NCI-H524 treated with DMSO at 0.1 percent for 48 hours (cell line): ENCODE measurements at regions not wholly inside any gene's neighbourhood (a gene's known extent, or its start where the extent isn't known, plus 50 kb on each side); places are given as distances from the start of the nearest gene placed in this dataset.

Source experiments
- DNase-seq: peaks from one replicate; lab custom pipeline; 2025; lab: John Stamatoyannopoulos, UW

DNA sequence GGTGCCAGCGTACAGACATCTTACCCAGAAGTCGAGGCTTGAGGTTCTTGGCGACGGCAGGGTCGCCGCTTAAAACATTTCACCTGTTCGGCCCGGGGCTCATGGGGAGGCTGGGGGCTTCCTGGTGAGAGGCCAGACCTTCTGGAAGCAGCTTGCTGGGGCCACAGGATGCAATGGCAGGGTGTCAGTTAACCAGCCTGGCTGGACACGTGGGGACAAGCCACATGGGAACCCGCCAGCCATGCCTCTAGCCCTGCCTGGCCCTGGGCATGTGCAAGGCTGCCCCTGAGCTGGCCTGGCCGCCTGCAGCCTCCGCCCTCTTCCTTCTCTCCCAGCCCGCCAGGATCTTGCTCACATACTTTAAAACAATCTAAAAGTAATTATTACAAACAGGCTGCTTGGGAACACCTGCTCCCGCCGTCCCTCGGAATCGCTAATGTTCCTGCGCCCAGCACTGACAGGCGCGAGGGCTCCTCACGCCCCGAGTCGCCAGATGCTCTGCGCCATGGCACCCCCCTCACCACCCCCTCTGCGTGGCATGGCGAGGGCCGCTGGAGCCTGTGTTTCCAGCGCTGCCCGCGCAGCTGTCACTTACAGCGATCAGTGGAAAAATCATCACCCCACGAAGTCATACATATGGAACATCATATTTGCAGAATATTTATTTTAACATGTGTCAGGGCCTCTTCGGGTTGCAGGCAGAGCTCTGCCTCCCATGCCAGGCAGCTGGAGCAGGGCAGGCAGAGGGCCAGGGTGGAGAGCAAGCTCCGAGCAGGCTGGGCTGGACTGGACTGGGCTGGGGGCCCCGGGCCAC, 188.7 kb upstream of the GSE1 start:
- peak; percentile 86 for DNase-seq

DNA sequence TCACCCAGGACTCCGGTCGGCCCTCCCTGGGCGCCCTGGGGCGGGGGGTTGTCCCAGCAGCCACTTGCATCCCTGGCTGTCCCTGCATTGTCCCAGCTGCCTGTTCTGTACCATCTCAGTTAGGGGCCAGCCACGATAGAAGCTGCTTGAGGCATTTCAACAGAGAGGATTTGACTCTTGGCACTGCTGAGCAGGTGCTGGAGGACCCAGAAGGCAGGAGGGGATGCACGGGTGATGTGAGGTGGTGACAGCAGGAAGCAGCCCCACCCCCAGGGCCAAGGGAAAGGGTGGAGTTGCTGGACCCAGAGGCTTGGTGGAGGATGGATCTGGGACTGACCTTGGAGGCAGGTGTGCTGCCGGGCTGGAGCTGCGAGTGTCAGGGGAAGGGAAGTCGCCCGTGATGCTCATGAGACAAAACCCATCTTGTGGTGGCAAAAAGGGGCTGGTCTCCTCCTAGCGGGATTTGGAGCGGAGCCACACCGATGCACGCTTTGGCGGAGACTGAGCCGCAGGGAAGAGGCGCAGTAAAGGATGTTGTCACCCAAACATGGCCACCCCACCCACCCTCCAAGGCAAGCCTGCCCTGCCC, 188.0 kb upstream of the GSE1 start:
- DNase-seq: no peak

DNA sequence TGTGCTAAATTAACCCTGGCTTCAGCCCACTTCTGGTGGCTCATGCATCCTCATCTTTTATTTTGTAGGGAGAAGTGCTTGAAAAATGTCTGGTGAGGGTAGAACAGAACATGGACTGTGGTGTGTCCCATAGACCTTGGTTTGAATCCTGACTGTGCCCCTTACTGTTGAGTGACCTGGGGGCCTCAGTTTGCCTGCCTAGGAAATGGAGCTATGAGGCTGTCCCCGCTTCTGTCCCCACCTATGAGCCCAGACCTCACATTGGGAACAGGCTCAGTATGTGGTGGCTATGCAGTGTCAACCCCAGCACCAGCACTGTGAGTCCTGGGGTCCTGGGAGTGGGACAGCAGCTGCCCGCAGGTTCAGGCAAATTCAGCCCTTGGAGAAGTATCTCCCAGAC, 186.3 kb upstream of the GSE1 start:
- DNase-seq: no peak

DNA sequence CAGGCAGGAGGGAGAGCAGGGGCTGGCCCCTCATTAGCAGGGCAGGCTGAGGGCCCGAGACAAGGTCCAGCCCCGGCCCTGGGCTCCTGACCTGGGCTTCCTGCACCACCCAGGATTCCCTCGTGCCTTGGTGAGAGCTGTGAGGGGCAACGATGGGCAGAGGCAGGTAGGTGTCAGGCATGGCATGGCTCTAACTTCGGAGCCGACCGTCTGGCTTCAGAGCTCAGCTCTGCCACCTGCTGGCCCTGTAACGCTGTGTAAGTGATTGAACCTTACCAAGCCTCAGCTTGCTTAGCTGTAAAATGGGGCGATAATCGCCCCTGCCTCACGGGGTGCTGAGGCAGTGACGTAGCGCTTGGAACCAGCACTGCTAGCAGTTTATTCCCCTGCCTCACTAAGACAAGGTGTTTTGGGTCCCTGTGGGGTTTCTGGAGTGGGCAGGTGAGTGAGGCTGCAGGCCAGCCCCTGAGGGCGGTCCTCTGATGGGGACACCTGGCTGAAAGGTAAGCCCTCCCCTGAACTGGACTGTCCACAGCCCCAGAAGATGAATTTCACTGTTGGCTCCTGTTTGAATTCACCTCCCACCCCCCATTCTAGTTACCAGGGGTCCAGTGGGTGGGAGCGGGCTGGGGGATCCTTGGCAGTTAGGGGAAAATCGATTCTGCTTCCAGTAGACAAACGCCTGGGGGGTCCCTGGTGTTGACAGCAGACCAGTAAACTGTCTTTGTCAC, 184.8 kb upstream of the GSE1 start:
- no peak for DNase-seq

DNA sequence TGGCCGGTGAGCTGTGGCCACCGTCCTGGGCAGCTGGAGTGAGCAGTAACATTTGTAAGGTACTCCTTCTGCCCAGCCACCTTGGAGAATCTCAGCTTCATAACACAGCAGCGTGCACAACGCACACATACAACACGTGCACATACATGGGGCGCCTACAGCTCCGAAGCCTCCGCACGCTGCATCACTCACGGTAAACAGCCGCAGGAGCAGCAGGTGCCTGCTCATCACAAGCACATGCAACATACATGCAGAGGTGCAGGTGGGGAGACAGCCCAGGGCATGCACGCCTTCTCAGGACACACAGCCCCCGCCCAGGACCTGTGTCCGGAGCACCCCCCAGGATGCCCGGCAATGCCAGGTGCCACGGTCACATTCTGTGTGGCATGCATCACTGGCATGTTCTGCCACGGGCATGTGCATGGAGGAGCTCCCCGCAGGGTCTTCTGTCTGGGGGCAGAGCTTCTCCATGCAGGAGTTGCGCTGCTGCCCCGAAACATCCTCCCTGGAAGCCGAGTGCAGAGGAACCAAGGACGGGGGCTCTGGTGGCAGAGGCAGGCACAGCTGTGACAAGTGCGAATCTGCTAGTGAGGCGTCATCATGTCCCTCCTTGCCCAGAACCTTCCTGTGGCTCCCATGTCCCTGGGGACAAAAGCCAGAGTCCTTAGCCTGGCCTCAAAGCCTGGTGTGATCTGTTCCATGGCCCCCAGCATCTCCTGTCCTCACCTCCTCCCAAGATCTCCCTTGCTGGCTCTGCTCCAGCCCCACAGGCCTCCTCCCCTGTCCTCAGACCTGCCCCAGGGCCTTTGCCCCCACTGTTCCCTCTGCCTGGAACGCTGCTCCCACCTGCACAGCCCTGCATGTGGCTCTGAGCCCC, 184.0 kb upstream of the GSE1 start:
- no peak for DNase-seq

DNA sequence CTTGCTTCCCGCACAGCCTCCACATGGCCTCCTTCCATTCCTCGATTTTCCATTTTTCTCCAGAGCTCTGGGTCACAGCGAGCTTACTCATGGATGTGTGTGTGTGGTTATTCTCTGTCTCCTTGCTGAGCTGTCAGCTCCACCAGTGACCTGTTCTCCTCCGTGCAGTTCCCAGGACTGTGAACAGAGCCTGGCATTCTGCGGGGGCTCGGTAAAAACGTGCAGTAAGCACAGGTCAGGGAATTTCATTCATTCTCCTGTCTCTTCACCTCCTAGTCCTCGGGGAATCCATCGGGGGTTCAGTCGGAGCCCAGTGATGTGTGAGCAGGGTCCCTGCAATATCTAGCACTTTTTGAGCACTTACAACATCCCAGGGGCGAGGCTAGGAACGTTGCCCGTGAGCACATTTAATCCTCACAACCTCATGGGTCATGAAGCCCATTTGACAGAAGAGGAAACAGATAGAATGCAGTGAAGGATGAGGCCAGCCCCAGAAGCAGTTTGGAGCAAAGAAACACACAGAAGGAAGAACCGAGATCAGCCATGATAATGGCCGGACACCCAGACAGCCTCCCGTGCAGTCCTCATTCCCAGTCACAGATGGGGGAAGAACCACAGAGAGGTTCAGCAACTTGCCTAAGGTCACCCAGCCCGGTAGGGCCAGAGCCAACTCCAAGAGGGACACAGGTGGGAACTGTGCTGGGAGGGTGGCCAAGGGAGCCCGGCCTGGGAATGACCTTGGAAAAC, 183.2 kb upstream of the GSE1 start:
- no peak for DNase-seq

DNA sequence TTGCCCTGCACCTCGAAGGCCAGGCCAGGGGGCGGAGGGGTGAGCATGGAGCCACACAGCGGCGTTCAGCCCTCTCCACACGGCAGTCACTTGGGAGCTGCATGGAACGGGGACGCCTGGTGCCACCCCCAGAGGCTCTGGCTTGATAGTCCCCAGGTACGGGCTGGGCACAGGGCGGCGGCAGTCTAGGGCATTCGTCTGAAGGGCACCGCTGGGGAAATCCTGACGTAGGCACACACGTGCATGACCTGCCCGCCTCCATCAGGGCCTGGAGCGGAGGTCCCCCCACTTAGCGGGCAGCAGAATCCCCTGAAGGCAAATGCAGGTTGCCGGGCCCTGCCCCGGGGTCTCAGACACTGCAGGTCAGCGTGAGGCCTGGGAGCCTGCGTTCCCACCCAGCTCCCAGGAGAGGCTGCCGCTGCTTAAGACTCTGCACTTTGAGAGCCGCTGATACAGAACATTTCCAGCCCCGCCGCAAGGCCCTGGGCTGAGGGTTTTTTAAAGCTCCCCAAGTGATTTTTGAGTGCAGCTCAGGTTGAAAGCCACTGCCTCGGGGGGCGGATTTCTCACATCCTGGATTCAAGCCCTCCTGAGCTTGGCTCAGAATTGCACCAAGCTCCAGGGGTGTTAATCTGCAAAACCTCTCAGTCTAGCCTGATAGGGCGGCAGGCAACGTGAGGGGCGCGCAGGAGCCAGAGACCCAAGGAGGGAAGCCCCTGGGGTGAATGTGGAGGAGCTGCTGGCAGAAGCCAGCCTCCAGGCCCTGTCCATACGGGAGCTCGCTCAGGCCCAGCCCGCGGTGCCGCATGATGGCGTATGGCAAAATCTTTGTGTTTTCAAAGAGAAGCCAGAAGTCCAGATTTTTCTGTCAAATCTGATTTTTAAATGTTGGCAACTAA, 182.3 kb upstream of the GSE1 start:
- DNase-seq: peak; percentile 67

DNA sequence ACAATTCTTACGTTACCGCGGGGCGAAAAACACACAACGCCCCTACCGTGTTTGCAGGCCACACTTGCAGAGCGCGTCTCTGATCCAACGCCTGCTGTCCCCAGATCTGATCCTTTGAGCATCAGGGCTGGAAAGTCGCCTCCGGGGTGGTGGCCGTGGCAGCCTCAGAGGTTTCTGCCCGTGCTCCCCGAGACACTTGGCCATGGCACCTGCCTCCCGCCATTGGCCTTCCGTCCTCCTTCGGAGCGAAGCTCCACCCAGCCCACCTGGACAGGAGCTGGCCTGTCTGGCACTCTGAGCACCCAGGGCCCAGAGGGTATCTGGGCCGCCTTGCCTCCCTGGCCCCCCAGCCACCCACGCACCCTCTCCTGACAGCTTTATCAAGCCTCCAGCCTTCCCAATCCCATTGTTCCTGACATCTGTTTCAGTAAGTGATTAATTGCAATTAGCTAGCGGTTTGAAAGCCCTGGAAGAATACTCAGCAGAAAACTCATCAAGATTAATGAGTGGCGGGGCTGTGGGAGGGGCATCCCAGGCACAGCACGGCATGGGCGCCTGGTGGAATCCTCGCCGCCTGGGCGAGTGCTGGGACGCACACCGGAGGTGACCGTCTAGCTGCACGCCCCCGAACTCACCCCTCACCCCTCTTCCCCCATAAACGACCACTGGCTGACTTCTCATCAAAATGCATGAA, 181.5 kb upstream of the GSE1 start:
- DNase-seq: peak; percentile 81

DNA sequence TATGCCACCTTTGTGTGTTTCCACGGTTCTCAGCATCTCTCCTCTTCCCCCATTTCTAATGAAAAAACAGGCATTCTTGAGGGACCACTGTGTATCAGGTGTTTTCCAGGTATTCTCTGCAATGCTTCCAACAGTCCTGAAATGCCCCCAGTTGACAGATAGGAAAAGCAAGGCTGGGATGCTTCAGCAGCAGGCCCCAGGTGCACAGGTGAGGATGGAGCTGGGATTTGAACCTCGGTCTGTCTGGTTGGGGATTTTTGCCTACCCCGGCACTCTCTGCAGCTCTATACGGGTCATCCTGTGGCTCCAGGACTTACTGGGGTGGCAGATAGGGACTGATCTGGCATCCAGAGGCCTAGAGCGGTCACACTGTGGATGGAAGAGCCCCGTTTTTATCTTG, 180.5 kb upstream of the GSE1 start:
- DNase-seq: no peak

DNA sequence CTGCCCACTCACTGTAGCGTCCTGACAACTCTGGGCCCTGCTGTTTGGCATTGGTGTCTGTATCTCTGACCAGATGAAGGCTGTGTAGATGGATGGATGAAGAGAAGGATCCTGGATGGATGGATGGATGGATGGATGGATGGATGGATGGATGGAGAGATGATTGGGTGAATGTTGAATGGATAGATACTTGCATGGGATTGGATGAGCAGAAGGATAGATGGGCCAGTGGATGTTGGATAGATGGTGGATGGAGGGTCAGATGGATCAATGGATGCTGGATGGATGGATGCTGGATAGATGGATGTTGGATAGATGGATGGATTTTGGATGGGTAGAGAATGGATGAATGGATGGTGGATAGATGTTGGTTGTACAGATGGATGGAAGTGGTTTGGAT, 179.6 kb upstream of the GSE1 start:
- DNase-seq: no peak

DNA sequence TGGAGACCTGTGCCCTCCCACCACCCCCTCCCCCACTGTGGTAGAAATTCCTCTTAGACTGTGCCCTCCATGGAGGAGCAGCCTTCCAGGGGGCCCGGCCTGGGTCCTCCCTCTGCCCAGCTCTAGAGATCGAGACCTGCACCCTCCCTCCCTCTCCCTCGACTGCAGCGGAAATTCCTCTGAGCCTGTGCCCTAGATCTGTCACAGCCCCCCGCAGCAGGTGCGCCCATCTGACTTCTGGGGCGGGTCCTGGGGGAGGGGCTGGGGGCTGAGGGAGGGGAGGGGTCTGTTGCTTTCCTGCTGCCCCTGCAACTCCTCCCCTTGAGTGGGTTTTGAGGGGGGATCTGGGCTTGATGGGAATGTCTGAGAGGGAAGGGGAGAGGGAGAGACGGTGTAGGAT, 177.8 kb upstream of the GSE1 start:
- no peak for DNase-seq

DNA sequence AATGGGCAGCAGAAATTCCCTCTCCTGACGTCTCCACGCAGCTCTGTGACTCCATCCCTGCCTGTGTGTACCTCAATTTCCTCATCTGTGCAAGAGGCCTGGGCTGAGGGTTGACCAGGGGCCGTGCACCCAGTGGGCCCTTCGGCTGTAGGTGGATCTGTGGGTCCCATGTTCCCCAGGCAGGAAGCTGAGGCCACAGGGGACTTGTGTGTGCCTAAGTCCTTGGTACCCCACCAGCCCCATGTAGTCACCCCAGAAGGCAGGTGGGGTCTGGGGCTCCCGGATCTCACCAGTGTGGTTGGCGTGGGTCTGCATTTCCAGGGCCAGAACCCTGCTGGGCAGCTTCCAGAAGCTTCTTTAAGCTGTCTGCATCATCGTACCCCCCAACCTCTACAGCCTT, 177.4 kb upstream of the GSE1 start:
- no peak for DNase-seq

DNA sequence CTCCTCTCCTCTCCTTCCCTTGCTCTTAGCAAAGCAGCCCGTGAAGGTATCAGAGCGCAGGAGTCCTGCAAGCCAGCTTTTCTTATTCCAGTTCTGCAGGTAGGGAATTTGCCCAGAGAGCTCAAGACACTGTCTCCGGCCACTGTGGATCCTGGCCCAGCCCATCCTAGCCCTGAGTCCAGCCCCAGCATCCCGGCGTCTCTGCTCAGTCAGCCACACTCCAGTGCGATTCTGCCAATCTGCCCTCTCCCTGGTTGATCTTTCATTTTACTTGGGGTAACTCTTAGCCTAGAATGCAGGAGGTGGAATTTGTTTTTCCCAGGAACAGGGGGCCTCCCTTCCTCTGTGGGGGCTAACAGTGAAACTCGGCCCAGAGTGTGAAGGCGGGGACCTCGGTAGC, 176.9 kb upstream of the GSE1 start:
- no peak for DNase-seq

DNA sequence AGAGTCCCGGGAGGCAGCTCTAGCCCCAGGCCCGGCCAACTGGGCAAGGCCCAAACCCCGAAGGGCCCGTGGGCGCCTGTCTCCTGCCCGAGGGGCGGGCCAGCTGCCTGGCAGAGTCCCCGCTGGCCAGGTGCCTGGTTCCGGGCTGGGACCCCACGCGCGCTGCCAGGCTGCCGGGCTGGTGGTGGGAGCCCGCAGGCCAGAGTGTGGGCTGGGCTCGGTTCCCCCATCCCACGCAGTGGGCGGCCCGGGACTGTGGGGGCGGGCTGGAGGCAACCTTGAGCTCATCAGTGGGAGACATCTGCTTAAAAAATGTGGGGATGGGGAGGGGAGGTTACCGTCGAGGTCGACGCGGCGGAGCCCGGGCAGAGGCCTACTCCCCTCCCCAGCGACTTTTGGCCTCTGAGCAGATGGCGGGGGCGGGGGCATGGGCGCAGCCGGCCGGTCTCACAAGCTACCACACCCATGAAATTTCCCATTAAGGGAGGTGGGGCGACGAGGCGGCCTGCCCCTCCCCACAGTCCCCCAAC, 176.4 kb upstream of the GSE1 start:
- peak; percentile 88 for DNase-seq

DNA sequence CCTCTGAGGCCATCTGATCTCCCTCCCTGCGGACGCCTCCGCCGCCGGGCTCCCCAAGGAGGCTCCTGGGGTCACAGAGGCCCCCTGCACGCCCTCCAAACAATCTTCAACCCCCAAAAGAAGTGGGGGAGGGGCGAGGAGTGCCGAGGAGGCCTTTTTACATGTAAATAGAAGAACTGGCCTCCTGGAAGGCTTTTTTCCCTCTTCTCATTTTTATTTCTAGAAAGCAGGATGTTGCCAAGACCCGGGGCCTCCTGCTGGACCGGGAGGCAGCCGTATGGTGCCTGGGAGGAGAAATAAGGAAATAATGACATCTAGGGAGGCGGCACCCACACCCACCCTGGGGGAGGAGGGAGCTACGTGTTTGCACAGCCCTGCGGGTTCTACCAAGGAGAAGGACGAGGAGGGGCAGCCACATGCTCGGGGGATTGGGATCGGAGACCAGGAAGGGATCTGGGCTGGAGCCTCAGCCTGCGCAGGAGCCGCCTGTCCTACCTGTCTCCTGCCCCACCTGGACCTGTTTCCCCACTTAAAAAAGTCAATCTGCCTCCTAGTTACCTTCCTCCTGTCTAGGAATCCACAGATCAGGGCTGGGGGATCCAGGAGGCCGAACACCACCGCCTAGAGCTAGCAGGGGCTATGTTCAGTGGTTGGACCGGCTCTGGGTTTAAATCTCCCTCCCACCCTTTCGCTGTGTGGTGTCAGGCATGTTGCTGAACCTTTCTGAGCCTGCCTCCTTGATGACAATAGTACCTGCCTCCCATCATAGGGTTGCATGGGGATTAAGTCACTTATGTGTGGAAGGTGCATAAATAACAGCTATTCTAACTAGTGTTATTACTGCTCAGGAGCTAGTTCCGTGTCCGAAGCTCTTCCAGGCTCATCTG, 175.7 kb upstream of the GSE1 start:
- DNase-seq: peak; percentile 82

DNA sequence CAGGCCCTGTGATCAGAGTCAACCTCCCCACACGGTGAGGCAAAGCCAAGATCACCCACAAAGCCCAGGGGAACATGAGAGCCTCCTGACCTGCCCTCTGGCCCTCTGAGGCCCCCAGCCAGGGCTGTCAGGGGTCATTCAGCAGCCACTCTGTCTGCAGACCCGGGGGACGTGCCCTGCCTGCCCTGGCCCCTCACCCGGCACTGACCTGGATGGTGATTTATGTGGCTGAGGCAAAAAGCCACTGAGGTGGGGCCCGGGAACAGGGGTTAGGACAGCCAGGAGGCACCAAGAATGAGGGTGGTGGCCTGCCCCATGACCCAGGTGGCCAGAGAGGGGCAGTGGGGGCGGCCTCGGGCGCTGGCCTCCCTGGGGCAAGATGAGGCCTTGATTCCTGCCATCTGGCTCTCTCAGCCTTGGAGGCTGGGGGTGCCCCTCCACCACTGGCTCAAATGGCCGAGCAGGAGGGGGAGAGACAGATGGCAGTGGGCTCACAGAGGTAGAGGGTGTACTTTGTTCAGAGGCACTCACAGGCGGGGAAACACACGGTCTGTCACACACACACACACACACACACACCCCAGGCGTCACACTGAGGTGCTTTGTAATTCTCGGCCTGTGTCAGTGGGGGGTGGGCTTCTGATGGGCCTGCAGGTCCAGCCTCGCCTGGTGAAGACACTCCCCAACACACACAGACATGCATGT, 174.0 kb upstream of the GSE1 start:
- DNase-seq: peak; percentile 96

DNA sequence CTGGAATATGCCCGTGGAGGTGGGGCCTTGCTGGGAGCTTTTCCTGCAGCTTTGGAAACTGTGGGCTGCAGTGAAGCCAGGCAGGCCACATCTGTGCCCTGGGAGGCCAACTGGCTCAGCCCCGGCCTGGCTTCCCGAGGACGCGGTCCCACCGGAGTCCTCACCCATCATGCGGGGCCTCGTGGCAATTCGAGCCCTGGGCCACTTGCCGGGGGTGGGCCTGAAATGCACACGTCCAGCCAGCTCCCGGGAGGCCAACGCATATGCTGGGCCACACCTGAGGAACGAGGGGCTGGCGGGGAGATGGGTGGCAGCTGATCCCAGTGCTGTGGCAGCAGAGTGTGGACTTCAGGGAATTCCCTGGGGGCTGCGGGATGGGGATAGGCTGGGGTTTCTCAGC, 172.4 kb upstream of the GSE1 start:
- DNase-seq: no peak
